H1 (cell line): ENCODE measurements at regions not wholly inside any gene's neighbourhood (a gene's known extent, or its start where the extent isn't known, plus 50 kb on each side); places are given as distances from the start of the nearest gene placed in this dataset.

ENCODE experiments used
- CTCF ChIP-seq, 3 experiments: IDR thresholded peaks; 1 replicate in 2 of 3; 2 replicates in 1 of 3; pipeline versions ENCODE4 v1.5.1 to v1.6.1; 2011; ENCODE audit warnings: low read length in 3 of 3, mild to moderate bottlenecking in 3 of 3, inconsistent platforms in 2 of 3, low read depth in 1 of 3, moderate library complexity in 1 of 3; ENCODE audit not compliant: insufficient read depth in 1 of 3; ENCODE audit errors: control extremely low read depth in 1 of 3
- SP4 ChIP-seq: IDR thresholded peaks from 2 replicates; pipeline ENCODE4 v1.6.1; 2012; ENCODE audit warnings: low read length, inconsistent platforms
- ZNF274 ChIP-seq: IDR thresholded peaks from 2 replicates; pipeline ENCODE4 v1.7.0; 2012; ENCODE audit warnings: low read length, borderline replicate concordance; ENCODE audit errors: extremely low read depth

GRCh38 chr12:3980504-3981272, 107.5 kb upstream of the PARP11 start:
- TF ChIP-seq CTCF (IDR thresholded peaks at IDR 0.05; ENCODE audit: control extremely low read depth in 1 of 3, insufficient read depth in 1 of 3, low read depth in 1 of 3, low read length in 3 of 3) (no peak), SP4 (no peak), ZNF274 (no peak)
